K562 (cell line): ENCODE measurements at regions not wholly inside any gene's neighbourhood (a gene's known extent, or its start where the extent isn't known, plus 50 kb on each side); places are given as distances from the start of the nearest gene placed in this dataset.

ENCODE experiments used
- ATAC-seq: fragments of 200-7000 bp; cut with Tn5 transposase; 3 replicates; pipeline ENCODE4 v1.9.1; 2020; ENCODE audit warnings: moderate library complexity
- BruUV-seq: library from RNA; stranded (reverse); fragments of 400-500 nt; replicated peaks from 2 replicates; lab custom pipeline; 2021; lab: Mats Ljungman, UMichigan
- CTCF ChIA-PET: fragments of 300-600 bp; formaldehyde crosslinking; extraction: SDS; loops from one replicate; lab custom pipeline; 2021; ENCODE audit warnings: low intra/inter-chr PET ratio; lab: Yijun Ruan, JAX
- POLR2A ChIA-PET: fragments of 300-600, 350-650 bp; sonication (Branson Sonifier 250); formaldehyde crosslinking; extraction: SDS; loops from one replicate; lab custom pipeline; 2021; ENCODE audit warnings: antibody characterized with exemption, inconsistent platforms; lab: Yijun Ruan, JAX
- DNase-seq, 4 experiments: peaks; one replicate each; pipeline versions ENCODE4 v3.0.0 to v3.0.0-alpha.2; 2011 to 2018; ENCODE audit warnings: low spot score in 3 of 4, mixed read lengths in 3 of 4; ENCODE audit errors: extremely low read depth in 1 of 4
- FAIRE-seq: peaks from 2 replicates; lab custom pipeline; 2011; peaks lifted over from hg19 to GRCh38; lab: Jason Lieb, UNC
- H2AFZ ChIP-seq: 2 replicates; pipeline ENCODE4 v1.6.0; 2011; ENCODE audit warnings: low read depth, low read length, control low read depth, inconsistent platforms
- H3K27ac ChIP-seq: fragments of 200-600 bp; 3 replicates; pipeline ENCODE4 v1.8.0; 2011; ENCODE audit warnings: low read depth, mild to moderate bottlenecking, control low read depth, inconsistent platforms, low read length, moderate library complexity, mixed read lengths; ENCODE audit errors: extremely low read depth
- H3K27me3 ChIP-seq, 2 experiments: fragments of 300-600 bp in 1 of 2; 2 replicates in 1 of 2; 3 replicates in 1 of 2; pipeline versions ENCODE4 v1.6.0 to v1.8.0; 2011; ENCODE audit warnings: inconsistent platforms in 2 of 2, low read length in 2 of 2, mild to moderate bottlenecking in 1 of 2, mixed read lengths in 1 of 2, moderate library complexity in 1 of 2; ENCODE audit not compliant: control insufficient read depth in 2 of 2, insufficient read depth in 2 of 2
- H3K36me3 ChIP-seq: fragments of 300-600 bp; 3 replicates; pipeline ENCODE4 v1.8.0; 2011; ENCODE audit warnings: mild to moderate bottlenecking, low read length, inconsistent platforms; ENCODE audit not compliant: control insufficient read depth, insufficient read depth
- H3K4me1 ChIP-seq, 2 experiments: fragments of 200-600 bp in 1 of 2; replicated peaks in 1 of 2; 2 replicates in 1 of 2; 3 replicates in 1 of 2; pipeline versions ENCODE4 v1.5.1 to v1.8.0; 2011; ENCODE audit warnings: inconsistent platforms in 2 of 2, low read length in 2 of 2, mild to moderate bottlenecking in 1 of 2, mixed read lengths in 1 of 2, moderate library complexity in 1 of 2; ENCODE audit not compliant: control insufficient read depth in 2 of 2, insufficient read depth in 2 of 2
- H3K4me2 ChIP-seq: 2 replicates; pipeline ENCODE4 v1.6.1; 2011; ENCODE audit warnings: low read length, control low read depth, inconsistent platforms, mixed read lengths; ENCODE audit not compliant: insufficient read depth
- H3K4me3 ChIP-seq: fragments of 200-600 bp; sonication (generic), shearing (Covaris generic); 2 replicates; pipeline ENCODE4 v1.5.1; 2016; ENCODE audit warnings: control low read depth, inconsistent platforms
- H3K79me2 ChIP-seq: fragments of 200-600 bp; 3 replicates; pipeline ENCODE4 v1.8.0; 2011; ENCODE audit warnings: low read length, inconsistent platforms; ENCODE audit not compliant: control insufficient read depth, insufficient read depth
- H3K9ac ChIP-seq, 2 experiments: 2 replicates each; pipeline versions ENCODE4 v1.6.0 to v1.6.1; 2011; ENCODE audit warnings: low read depth in 2 of 2, low read length in 2 of 2, control low read depth in 1 of 2, inconsistent platforms in 1 of 2, mild to moderate bottlenecking in 1 of 2, mixed read lengths in 1 of 2; ENCODE audit not compliant: insufficient read depth in 1 of 2
- H3K9me1 ChIP-seq: one replicate; pipeline ENCODE4 v1.6.0; 2011; ENCODE audit warnings: inconsistent platforms, mild to moderate bottlenecking, low read length, moderate library complexity; ENCODE audit not compliant: control insufficient read depth, insufficient read depth
- H3K9me3 ChIP-seq: replicated peaks from 2 replicates; pipeline ENCODE4 v1.5.1; 2011; ENCODE audit warnings: low read depth, low read length, inconsistent platforms; ENCODE audit not compliant: control insufficient read depth, insufficient read depth
- H4K20me1 ChIP-seq: replicated peaks from 2 replicates; pipeline ENCODE4 v1.6.1; 2011; ENCODE audit warnings: low read length, inconsistent platforms, mixed read lengths; ENCODE audit not compliant: control insufficient read depth, insufficient read depth
- AFF4 ChIP-seq: sonication (generic); formaldehyde crosslinking; IDR thresholded peaks from 2 replicates; pipeline ENCODE4 v1.8.0; 2023; ENCODE audit warnings: mild to moderate bottlenecking, missing genetic modification reagents
- ATF6 ChIP-seq: sonication (generic); formaldehyde crosslinking; IDR thresholded peaks from 2 replicates; pipeline ENCODE4 v1.4.0; 2020; ENCODE audit warnings: mild to moderate bottlenecking, missing genetic modification reagents
- E2F6 ChIP-seq, 2 experiments: IDR thresholded peaks; 2 replicates each; pipeline ENCODE4 v1.6.1; 2011; ENCODE audit warnings: borderline replicate concordance in 1 of 2, control low read depth in 1 of 2, low read depth in 1 of 2, low read length in 1 of 2, mild to moderate bottlenecking in 1 of 2, mixed read lengths in 1 of 2, moderate library complexity in 1 of 2; ENCODE audit not compliant: insufficient read depth in 1 of 2, insufficient read length in 1 of 2, poor library complexity in 1 of 2, severe bottlenecking in 1 of 2; ENCODE audit errors: extremely low read depth in 1 of 2
- KAT7 ChIP-seq: sonication (generic); formaldehyde crosslinking; IDR thresholded peaks from 2 replicates; pipeline ENCODE4 v1.8.0; 2022; ENCODE audit warnings: missing genetic modification reagents, mild to moderate bottlenecking, borderline replicate concordance
- NFRKB ChIP-seq: fragments of 450-650 bp; IDR thresholded peaks from 2 replicates; pipeline ENCODE4 v1.6.1; 2016; ENCODE audit warnings: low read depth
- NFXL1 ChIP-seq: fragments of 450-650 bp; formaldehyde crosslinking; IDR thresholded peaks from 2 replicates; pipeline ENCODE4 v1.4.0; 2021; ENCODE audit warnings: mild to moderate bottlenecking
- PHTF2 ChIP-seq: fragments of 250-450 bp; sonication (Bioruptor Pico); IDR thresholded peaks from 2 replicates; pipeline ENCODE4 v1.5.0; 2021; ENCODE audit warnings: mild to moderate bottlenecking
- PKNOX1 ChIP-seq: fragments of 450-650 bp; IDR thresholded peaks from 2 replicates; pipeline ENCODE4 v1.6.1; 2016
- STAT6 ChIP-seq: sonication (generic); formaldehyde crosslinking; IDR thresholded peaks from 2 replicates; pipeline ENCODE4 v1.8.1; 2023; ENCODE audit warnings: mild to moderate bottlenecking, missing genetic modification reagents
- XRCC5 ChIP-seq: fragments of 200-400 bp; formaldehyde crosslinking; IDR thresholded peaks from 2 replicates; pipeline ENCODE4 v1.6.1; 2017; ENCODE audit warnings: low read depth, mild to moderate bottlenecking, low read length
- ZNF121 ChIP-seq: sonication (generic); formaldehyde crosslinking; conservative IDR thresholded peaks from 2 replicates; pipeline ENCODE4 v1.8.0; 2022; ENCODE audit warnings: missing genetic modification reagents
- ZNF217 ChIP-seq: sonication (generic); formaldehyde crosslinking; IDR thresholded peaks from 2 replicates; pipeline ENCODE4 v1.8.0; 2022; ENCODE audit warnings: mild to moderate bottlenecking, missing genetic modification reagents
- WGBS: fragments of 100-300 bp; shearing (Covaris generic); methylation state at CpG from one replicate; pipeline ENCODE4 v1.1.6; 2016; ENCODE audit warnings: low coverage, mixed read lengths; ENCODE audit not compliant: insufficient coverage; ENCODE audit errors: missing lambda C conversion rate; 5-methylcytosine and 5-hydroxymethylcytosine counted together
- in situ Hi-C: fragments of 300-500 bp; cut with MboI; formaldehyde crosslinking; loops from 4 replicates; pipeline ENCODE4 v1.15.0; 2018; ENCODE audit warnings: inconsistent platforms, mixed read lengths
- intact Hi-C: fragments of 100-400 bp; cut with micrococcal nuclease; formaldehyde crosslinking; loops from 2 replicates; pipeline ENCODE4 v1.14.2; 2022

GRCh38 chr3:19815805-19816204, 118.2 kb downstream of the EFHB start:
- H3K36me3 ChIP-seq: no peaks in the 10 kb centered on the region
- no peaks in the 10 kb centered on the region for H4K20me1 ChIP-seq
- no peak overlapping the region for H3K4me3 ChIP-seq
- no peaks in the 10 kb centered on the region for H3K9me3 ChIP-seq
- ChIA-PET POLR2A (interaction anchor here (0.6 kb wide), 1 partner anchor 13 kb away, joined by 4 read pairs; no protein-coding TSS in a partner anchor), CTCF (no interaction called here)
- no peaks in the 10 kb centered on the region for H3K79me2 ChIP-seq
- H3K4me1 ChIP-seq: no peaks in the 10 kb centered on the region; a peak in 2 of 5 replicates
- no peaks in the 10 kb centered on the region for H3K27me3 ChIP-seq
- in situ Hi-C loops: no loop called here
- H3K9me1 ChIP-seq: no peaks in the 10 kb centered on the region
- no TSS peak for BruUV-seq
- no peak overlapping the region for H3K27ac ChIP-seq
- no peak overlapping the region for H3K4me2 ChIP-seq
- DNase-seq: no peak
- 0% methylated on average over 1 of the region's 1 CpG for WGBS
- no peak overlapping the region for H3K9ac ChIP-seq
- FAIRE-seq: no peak
- intact Hi-C loops: loop anchor here (1.0 kb wide), 1 partner anchor 22 kb away; no protein-coding TSS in a partner anchor
- ATAC-seq: no peak
- no peak overlapping the region for H2AFZ ChIP-seq
- TF ChIP-seq ZNF217 (CRISPR knock-in tag) (no peak), STAT6 (no peak), PHTF2 (CRISPR knock-in tag) (no peak), ATF6 (CRISPR knock-in tag) (no peak), NFXL1 (CRISPR knock-in tag) (no peak), E2F6 (IDR thresholded peaks at IDR 0.05; ENCODE audit: borderline replicate concordance in 1 of 2, extremely low read depth in 1 of 2, insufficient read depth in 1 of 2, insufficient read length in 1 of 2, low read depth in 1 of 2, low read length in 1 of 2, poor library complexity in 1 of 2, severe bottlenecking in 1 of 2) (no peak), ZNF121 (CRISPR knock-in tag) (no peak), KAT7 (no peak), XRCC5 (no peak), NFRKB (no peak), AFF4 (no peak), PKNOX1 (no peak)
